Upper lobe of right lung (tissue), 1 donor: ENCODE measurements at regions not wholly inside any gene's neighbourhood (a gene's known extent, or its start where the extent isn't known, plus 50 kb on each side); places are given as distances from the start of the nearest gene placed in this dataset.

Experiments
- ATAC-seq: fragments of 200-7000 bp; cut with Tn5 transposase; one replicate; pipeline ENCODE4 v1.9.1; 2020; ENCODE audit warnings: mild to moderate bottlenecking, moderate library complexity
- DNase-seq: peaks from one replicate; pipeline ENCODE4 v3.0.0-alpha.2; 2020
- H3K27ac ChIP-seq: fragments of 200-600 bp; one replicate; pipeline ENCODE4 v1.8.0; 2022
- H3K27me3 ChIP-seq: fragments of 200-600 bp; one replicate; pipeline ENCODE4 v1.8.0; 2022; ENCODE audit warnings: mild to moderate bottlenecking
- H3K36me3 ChIP-seq: fragments of 200-600 bp; one replicate; pipeline ENCODE4 v1.8.0; 2022
- H3K4me1 ChIP-seq: fragments of 200-600 bp; one replicate; pipeline ENCODE4 v1.8.0; 2022
- H3K4me3 ChIP-seq: fragments of 200-600 bp; one replicate; pipeline ENCODE4 v1.8.0; 2022; ENCODE audit warnings: mild to moderate bottlenecking
- H3K9me3 ChIP-seq: fragments of 200-600 bp; one replicate; pipeline ENCODE4 v1.8.0; 2022
- intact Hi-C: fragments of 100-400 bp; cut with DNase I; formaldehyde crosslinking; loops from one replicate; pipeline ENCODE4 v1.11.0; 2022
- TF ChIP-seq, protein P1 (sequence below): fragments of 200-600 bp; IDR thresholded peaks from one replicate; pipeline ENCODE4 v1.8.0; 2022; ENCODE audit warnings: antibody characterized with exemption
- donor health status: DM: no; HTN: yes; CAD: no; lungs with severe emphysema.

DNA sequence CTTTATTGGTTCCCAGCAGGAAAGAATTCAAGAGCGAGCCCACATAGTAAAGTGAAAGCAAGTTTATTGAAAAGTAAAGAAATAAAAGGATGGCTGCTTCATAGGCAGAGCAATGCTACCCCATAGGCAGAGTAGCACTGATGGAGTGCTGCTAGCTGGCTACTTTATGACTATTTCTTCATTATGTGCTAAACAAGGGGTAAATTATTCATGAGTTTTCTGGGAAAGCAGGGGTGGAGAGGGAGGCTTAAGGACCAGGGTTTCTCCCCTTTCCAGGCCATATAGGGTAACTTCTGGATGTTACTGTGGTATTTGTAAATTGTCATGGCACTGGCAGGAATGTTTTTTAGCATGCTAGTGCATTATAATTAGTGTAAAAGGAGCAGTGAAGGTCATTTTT, 1271.4 kb downstream of the KCNT2 start:
- Histone ChIP-seq H3K36me3 (no peaks in the 10 kb centered on the region), H3K27ac (no peak overlapping the region), H3K27me3 (no peaks in the 10 kb centered on the region), H3K4me3 (no peak overlapping the region), H3K9me3 (no peaks in the 10 kb centered on the region), H3K4me1 (no peaks in the 10 kb centered on the region)
- TF ChIP-seq, protein P1, sequence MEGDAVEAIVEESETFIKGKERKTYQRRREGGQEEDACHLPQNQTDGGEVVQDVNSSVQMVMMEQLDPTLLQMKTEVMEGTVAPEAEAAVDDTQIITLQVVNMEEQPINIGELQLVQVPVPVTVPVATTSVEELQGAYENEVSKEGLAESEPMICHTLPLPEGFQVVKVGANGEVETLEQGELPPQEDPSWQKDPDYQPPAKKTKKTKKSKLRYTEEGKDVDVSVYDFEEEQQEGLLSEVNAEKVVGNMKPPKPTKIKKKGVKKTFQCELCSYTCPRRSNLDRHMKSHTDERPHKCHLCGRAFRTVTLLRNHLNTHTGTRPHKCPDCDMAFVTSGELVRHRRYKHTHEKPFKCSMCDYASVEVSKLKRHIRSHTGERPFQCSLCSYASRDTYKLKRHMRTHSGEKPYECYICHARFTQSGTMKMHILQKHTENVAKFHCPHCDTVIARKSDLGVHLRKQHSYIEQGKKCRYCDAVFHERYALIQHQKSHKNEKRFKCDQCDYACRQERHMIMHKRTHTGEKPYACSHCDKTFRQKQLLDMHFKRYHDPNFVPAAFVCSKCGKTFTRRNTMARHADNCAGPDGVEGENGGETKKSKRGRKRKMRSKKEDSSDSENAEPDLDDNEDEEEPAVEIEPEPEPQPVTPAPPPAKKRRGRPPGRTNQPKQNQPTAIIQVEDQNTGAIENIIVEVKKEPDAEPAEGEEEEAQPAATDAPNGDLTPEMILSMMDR, result no peak
- intact Hi-C loops, result no loop called here
- ATAC-seq (no peak), DNase-seq (no peak)

DNA sequence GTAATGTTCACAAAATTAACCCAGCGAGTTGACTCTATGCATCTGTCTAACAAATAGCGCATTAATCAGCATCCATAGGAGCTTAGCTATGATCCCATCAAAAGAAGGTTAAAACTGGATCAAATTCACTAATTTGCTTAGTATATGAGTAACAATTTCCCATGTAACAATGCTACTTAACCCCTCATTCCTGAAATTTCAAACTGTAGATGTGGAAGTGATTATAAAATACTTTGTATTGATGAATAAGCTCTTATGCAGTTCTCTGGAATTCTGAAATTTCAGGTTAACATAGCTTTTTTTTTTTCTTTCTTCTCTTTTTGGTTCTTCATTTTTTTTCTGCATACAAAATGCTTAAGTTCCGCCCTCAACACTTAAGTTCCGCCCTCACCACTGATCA, 1272.7 kb downstream of the KCNT2 start:
- no peak overlapping the region for H3K27ac ChIP-seq
- no peaks in the 10 kb centered on the region for H3K4me1 ChIP-seq
- TF ChIP-seq, protein P1, result no peak
- no peak for ATAC-seq
- intact Hi-C loops, result no loop called here
- DNase-seq, result no peak
- H3K4me3 ChIP-seq, result no peak overlapping the region
- no peaks in the 10 kb centered on the region for H3K27me3 ChIP-seq
- H3K9me3 ChIP-seq, result no peaks in the 10 kb centered on the region
- H3K36me3 ChIP-seq, result no peaks in the 10 kb centered on the region

DNA sequence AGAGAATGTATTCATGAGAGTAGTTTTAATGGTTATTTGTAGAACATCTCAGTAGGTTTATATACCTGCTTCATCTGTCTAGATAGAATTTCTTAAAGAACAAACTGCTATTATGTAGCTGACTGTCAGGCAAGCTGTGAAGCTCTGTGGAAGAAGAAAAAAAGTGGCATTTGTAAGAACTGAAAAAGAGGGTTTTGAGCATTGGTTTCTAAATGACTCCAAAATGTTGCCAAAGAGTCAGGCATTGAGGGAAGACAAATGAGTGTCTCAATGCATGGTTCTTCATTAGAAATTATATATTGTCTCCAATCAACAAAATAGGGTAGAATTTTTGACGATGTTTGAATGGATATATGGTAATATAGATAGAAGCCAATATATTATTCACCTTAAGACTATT, 1276.1 kb downstream of the KCNT2 start:
- Histone ChIP-seq H3K27me3 (no peaks in the 10 kb centered on the region), H3K36me3 (no peaks in the 10 kb centered on the region), H3K4me3 (no peak overlapping the region), H3K9me3 (no peaks in the 10 kb centered on the region), H3K4me1 (no peaks in the 10 kb centered on the region), H3K27ac (no peak overlapping the region)
- DNase-seq, result no peak
- ATAC-seq, result no peak
- intact Hi-C loops, result no loop called here
- TF ChIP-seq, protein P1, result no peak

DNA sequence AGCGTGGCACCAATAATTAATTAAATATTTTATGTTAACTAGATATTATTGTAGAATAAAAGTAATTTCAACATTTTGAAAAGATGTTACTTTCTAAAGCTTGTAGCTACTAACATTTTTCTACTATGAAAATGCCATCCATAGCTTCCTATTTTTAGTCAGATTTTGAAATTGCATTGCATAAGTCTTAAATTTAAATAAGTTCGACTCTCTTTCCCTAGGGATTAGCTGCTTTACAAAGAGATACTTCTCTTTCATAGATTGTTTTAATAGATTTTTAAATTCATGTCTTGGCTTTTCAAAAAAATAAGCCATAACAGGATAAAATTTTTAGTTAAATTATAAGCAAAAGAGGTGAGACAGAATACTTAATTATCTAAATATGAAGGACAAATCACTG, 1279.6 kb downstream of the KCNT2 start:
- TF ChIP-seq, protein P1, result no peak
- H3K36me3 ChIP-seq, result no peaks in the 10 kb centered on the region
- no peak for ATAC-seq
- intact Hi-C loops, result no loop called here
- H3K4me3 ChIP-seq, result no peak overlapping the region
- no peak for DNase-seq
- no peaks in the 10 kb centered on the region for H3K9me3 ChIP-seq
- H3K27me3 ChIP-seq, result no peaks in the 10 kb centered on the region
- no peak overlapping the region for H3K27ac ChIP-seq
- H3K4me1 ChIP-seq, result no peaks in the 10 kb centered on the region

DNA sequence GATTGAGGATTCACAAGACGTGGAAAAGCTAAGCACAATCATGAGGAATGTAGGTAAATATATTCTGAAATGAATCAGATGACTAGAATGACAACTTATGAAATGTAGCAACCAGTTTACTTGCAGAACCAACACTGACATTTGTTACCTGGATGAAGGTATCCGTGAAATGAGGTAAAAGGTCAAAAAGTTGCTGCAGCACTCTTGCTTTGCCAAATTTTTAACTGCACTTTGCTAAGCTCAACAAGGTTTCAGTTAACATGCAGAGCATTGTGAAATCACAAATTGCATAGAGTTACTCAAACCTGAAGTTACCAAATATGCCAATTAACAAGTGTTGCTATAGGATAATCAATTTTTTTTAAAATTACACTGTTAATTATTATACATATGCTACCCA, 1280.1 kb downstream of the KCNT2 start:
- Histone ChIP-seq H3K9me3 (no peaks in the 10 kb centered on the region), H3K36me3 (no peaks in the 10 kb centered on the region), H3K4me3 (no peak overlapping the region), H3K27me3 (no peaks in the 10 kb centered on the region), H3K4me1 (no peaks in the 10 kb centered on the region), H3K27ac (no peak overlapping the region)
- ATAC-seq (peak; percentile 46), DNase-seq (no peak)
- intact Hi-C loops, result no loop called here
- TF ChIP-seq, protein P1, result no peak

DNA sequence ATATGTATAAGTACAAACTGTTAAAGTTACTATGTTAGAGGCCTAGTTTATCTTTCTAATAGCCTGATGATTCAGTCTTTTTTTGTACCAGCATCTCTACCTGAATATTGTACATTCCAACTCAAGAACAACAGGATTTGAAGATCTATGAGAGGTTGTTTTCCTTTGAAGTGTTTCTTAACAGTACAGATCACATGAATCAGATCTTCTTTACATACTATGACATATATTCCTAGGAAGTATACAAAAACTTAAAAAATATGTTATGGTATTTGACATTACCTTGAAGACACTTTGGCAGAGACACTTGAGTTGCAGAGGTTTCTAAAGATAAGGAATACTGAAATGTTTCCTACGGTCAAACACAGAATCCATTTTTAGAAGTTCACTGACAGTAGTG, 1280.9 kb downstream of the KCNT2 start:
- Histone ChIP-seq H3K9me3 (no peaks in the 10 kb centered on the region), H3K4me3 (no peak overlapping the region), H3K27me3 (no peaks in the 10 kb centered on the region), H3K4me1 (no peaks in the 10 kb centered on the region), H3K27ac (no peak overlapping the region), H3K36me3 (no peaks in the 10 kb centered on the region)
- TF ChIP-seq, protein P1, result no peak
- DNase-seq (no peak), ATAC-seq (no peak)
- intact Hi-C loops, result no loop called here
